ENCODE measurements at regions not wholly inside any gene's neighbourhood (a gene's known extent, or its start where the extent isn't known, plus 50 kb on each side); places are given as distances from the start of the nearest gene placed in this dataset.

- no peak for TF ChIP-seq CTCF (IDR thresholded peaks at IDR 0.05; ENCODE audit: extremely low read depth, missing control alignments)
- DNase-seq (ENCODE audit: low spot score), result no peak
Observed at GRCh38 chr15:70523616-70524015, 239.7 kb downstream of the UACA start.

GRCh38 chr15:70523192-70523591 lies 240.2 kb downstream of the UACA start:
- no peak for TF ChIP-seq CTCF (IDR thresholded peaks at IDR 0.05; ENCODE audit: extremely low read depth, missing control alignments)
- DNase-seq (ENCODE audit: low spot score), result no peak

GRCh38 chr15:70522323-70522966 lies 240.9 kb downstream of the UACA start:
- DNase-seq (ENCODE audit: low spot score), result no peak
- TF ChIP-seq CTCF (IDR thresholded peaks at IDR 0.05; ENCODE audit: extremely low read depth, missing control alignments), result no peak

- TF ChIP-seq CTCF (IDR thresholded peaks at IDR 0.05; ENCODE audit: extremely low read depth, missing control alignments), result no peak
- no peak for DNase-seq (ENCODE audit: low spot score)
Observed at GRCh38 chr15:70521576-70522322, 241.6 kb downstream of the UACA start.

- no peak for DNase-seq (ENCODE audit: low spot score)
- TF ChIP-seq CTCF (IDR thresholded peaks at IDR 0.05; ENCODE audit: extremely low read depth, missing control alignments), result no peak
Observed at GRCh38 chr15:70519616-70520015, 243.7 kb downstream of the UACA start.

- no peak for TF ChIP-seq CTCF (IDR thresholded peaks at IDR 0.05; ENCODE audit: extremely low read depth, missing control alignments)
- no peak for DNase-seq (ENCODE audit: low spot score)
Observed at GRCh38 chr15:70519004-70519365, 244.4 kb downstream of the UACA start.

- no peak for DNase-seq (ENCODE audit: low spot score)
- TF ChIP-seq CTCF (IDR thresholded peaks at IDR 0.05; ENCODE audit: extremely low read depth, missing control alignments), result no peak
Observed at GRCh38 chr15:70518201-70519003, 245.0 kb downstream of the UACA start.
